ENCODE measurements at regions not wholly inside any gene's neighbourhood (a gene's known extent, or its start where the extent isn't known, plus 50 kb on each side); places are given as distances from the start of the nearest gene placed in this dataset.

DNA sequence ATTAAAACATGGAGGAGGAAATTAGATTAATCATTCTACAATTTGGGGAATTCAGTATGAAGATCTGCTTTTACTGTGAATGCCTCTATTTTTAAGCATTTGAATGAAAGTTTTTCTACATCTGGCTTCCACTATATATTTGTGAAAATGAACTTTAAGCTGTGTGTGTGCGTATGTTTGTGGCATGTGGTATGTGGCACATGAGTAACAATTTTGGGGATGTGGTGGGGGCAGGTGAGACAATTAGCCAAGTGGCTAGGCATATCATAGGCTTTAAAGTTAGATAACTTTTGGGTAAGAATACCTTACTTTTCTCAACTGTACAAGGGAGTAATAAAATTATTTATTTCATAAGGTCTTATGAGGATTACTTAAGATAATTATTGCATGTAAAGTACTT lies 81.5 kb downstream of the ZNF22 start:
- TF ChIP-seq, protein P1, sequence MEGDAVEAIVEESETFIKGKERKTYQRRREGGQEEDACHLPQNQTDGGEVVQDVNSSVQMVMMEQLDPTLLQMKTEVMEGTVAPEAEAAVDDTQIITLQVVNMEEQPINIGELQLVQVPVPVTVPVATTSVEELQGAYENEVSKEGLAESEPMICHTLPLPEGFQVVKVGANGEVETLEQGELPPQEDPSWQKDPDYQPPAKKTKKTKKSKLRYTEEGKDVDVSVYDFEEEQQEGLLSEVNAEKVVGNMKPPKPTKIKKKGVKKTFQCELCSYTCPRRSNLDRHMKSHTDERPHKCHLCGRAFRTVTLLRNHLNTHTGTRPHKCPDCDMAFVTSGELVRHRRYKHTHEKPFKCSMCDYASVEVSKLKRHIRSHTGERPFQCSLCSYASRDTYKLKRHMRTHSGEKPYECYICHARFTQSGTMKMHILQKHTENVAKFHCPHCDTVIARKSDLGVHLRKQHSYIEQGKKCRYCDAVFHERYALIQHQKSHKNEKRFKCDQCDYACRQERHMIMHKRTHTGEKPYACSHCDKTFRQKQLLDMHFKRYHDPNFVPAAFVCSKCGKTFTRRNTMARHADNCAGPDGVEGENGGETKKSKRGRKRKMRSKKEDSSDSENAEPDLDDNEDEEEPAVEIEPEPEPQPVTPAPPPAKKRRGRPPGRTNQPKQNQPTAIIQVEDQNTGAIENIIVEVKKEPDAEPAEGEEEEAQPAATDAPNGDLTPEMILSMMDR (IDR thresholded peaks at IDR 0.05; ENCODE audit: extremely low read depth, low read depth, low read length), result no peak
- no peaks in the 10 kb centered on the region for H3K4me1 ChIP-seq (ENCODE audit: insufficient read depth, low read length)
- H3K4me2 ChIP-seq (ENCODE audit: insufficient read depth, low read length), result no peak overlapping the region
- H4K20me1 ChIP-seq (ENCODE audit: insufficient read depth, low read length), result no peaks in the 10 kb centered on the region
- H3K27me3 ChIP-seq (ENCODE audit: insufficient read depth, low read length), result no peaks in the 10 kb centered on the region
- H2AFZ ChIP-seq (ENCODE audit: low read length), result no peak overlapping the region
- DNase-seq (ENCODE audit: insufficient read length, low spot score, missing footprints), result no peak
- no peak overlapping the region for H3K4me3 ChIP-seq (ENCODE audit: insufficient read depth, low read length)
- H3K27ac ChIP-seq (ENCODE audit: low read depth, low read length), result no peak overlapping the region
- H3K79me2 ChIP-seq (ENCODE audit: insufficient read depth, low read length), result no peaks in the 10 kb centered on the region
- no peaks in the 10 kb centered on the region for H3K36me3 ChIP-seq (ENCODE audit: insufficient read depth, low read length)
- no peaks in the 10 kb centered on the region for H3K9me3 ChIP-seq (ENCODE audit: low read depth, low read length)

DNA sequence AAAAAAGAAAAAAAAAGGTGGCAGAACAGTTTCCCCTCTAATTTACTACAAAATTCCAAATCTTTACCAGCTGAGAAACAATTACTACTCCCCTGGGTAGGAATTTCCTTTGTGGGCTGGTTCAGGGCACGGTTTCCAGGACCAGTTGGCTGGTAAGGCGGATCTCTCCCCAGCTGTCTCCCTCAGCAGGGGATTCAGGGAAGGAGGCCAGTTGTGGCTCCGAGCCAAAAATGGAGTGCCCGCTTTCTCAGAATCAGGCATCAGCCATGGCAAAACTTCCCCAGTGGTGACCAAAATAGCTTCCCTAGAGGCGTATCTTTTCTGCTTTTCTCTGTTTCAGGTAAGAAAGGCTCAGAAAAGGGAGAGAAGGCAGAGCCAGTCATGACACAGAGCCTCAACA lies 91.2 kb downstream of the ZNF22 start:
- no peak for DNase-seq (ENCODE audit: insufficient read length, low spot score, missing footprints)
- H3K36me3 ChIP-seq (ENCODE audit: insufficient read depth, low read length), result no peaks in the 10 kb centered on the region
- H3K4me1 ChIP-seq (ENCODE audit: insufficient read depth, low read length), result no peaks in the 10 kb centered on the region
- H3K9me3 ChIP-seq (ENCODE audit: low read depth, low read length), result no peaks in the 10 kb centered on the region
- TF ChIP-seq, protein P1 (IDR thresholded peaks at IDR 0.05; ENCODE audit: extremely low read depth, low read depth, low read length), result no peak
- H4K20me1 ChIP-seq (ENCODE audit: insufficient read depth, low read length), result no peaks in the 10 kb centered on the region
- H3K27ac ChIP-seq (ENCODE audit: low read depth, low read length), result no peak overlapping the region
- no peak overlapping the region for H2AFZ ChIP-seq (ENCODE audit: low read length)
- no peak overlapping the region for H3K4me2 ChIP-seq (ENCODE audit: insufficient read depth, low read length)
- no peaks in the 10 kb centered on the region for H3K79me2 ChIP-seq (ENCODE audit: insufficient read depth, low read length)
- no peak overlapping the region for H3K4me3 ChIP-seq (ENCODE audit: insufficient read depth, low read length)
- H3K27me3 ChIP-seq (ENCODE audit: insufficient read depth, low read length), result no peaks in the 10 kb centered on the region

GRCh38 chr10:45093945-45094344 lies 93.2 kb downstream of the ZNF22 start:
- Histone ChIP-seq H2AFZ (ENCODE audit: low read length) (no peak overlapping the region), H3K36me3 (ENCODE audit: insufficient read depth, low read length) (no peaks in the 10 kb centered on the region), H3K79me2 (ENCODE audit: insufficient read depth, low read length) (no peaks in the 10 kb centered on the region), H3K4me3 (ENCODE audit: insufficient read depth, low read length) (no peak overlapping the region), H3K27me3 (ENCODE audit: insufficient read depth, low read length) (no peaks in the 10 kb centered on the region), H3K4me2 (ENCODE audit: insufficient read depth, low read length) (no peak overlapping the region), H4K20me1 (ENCODE audit: insufficient read depth, low read length) (no peaks in the 10 kb centered on the region), H3K9me3 (ENCODE audit: low read depth, low read length) (no peaks in the 10 kb centered on the region), H3K27ac (ENCODE audit: low read depth, low read length) (no peak overlapping the region), H3K4me1 (ENCODE audit: insufficient read depth, low read length) (no peaks in the 10 kb centered on the region)
- TF ChIP-seq, protein P1 (IDR thresholded peaks at IDR 0.05; ENCODE audit: extremely low read depth, low read depth, low read length), result no peak
- no peak for DNase-seq (ENCODE audit: insufficient read length, low spot score, missing footprints)

GRCh38 chr10:45095286-45095685 lies 94.6 kb downstream of the ZNF22 start:
- Histone ChIP-seq H3K36me3 (ENCODE audit: insufficient read depth, low read length) (no peaks in the 10 kb centered on the region), H2AFZ (ENCODE audit: low read length) (no peak overlapping the region), H3K27me3 (ENCODE audit: insufficient read depth, low read length) (no peaks in the 10 kb centered on the region), H3K9me3 (ENCODE audit: low read depth, low read length) (no peaks in the 10 kb centered on the region), H3K4me2 (ENCODE audit: insufficient read depth, low read length) (no peak overlapping the region), H3K79me2 (ENCODE audit: insufficient read depth, low read length) (no peaks in the 10 kb centered on the region), H3K27ac (ENCODE audit: low read depth, low read length) (no peak overlapping the region), H3K4me1 (ENCODE audit: insufficient read depth, low read length) (no peaks in the 10 kb centered on the region), H4K20me1 (ENCODE audit: insufficient read depth, low read length) (no peaks in the 10 kb centered on the region), H3K4me3 (ENCODE audit: insufficient read depth, low read length) (no peak overlapping the region)
- TF ChIP-seq, protein P1 (IDR thresholded peaks at IDR 0.05; ENCODE audit: extremely low read depth, low read depth, low read length), result no peak
- DNase-seq (ENCODE audit: insufficient read length, low spot score, missing footprints), result no peak

All from osteoblast (primary cell).